ENCODE measurements at regions not wholly inside any gene's neighbourhood (a gene's known extent, or its start where the extent isn't known, plus 50 kb on each side); places are given as distances from the start of the nearest gene placed in this dataset.
"Not testable (repeated sequence)": the region's sequence is repeated elsewhere in the genome, so short reads cannot be mapped to it uniquely, and the experiment has no call there.

DNA sequence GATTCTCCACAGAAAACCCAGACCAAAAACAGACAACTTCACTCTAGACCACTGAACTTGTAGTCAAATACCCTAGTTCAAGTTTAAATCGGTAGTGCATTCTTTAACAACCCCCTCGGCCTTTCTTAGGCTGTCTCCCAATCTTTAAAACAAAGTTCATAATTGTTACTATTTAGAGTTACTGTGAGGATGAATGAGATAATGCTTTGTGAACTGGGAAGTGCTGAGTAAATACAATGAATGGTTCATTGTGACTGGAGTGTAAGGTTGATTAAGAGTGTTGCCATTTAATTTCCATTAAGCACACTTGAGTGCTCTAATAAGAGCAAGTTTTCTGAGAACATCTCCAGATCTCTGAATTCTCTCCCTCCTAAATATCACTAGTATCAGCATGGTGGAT is 228.8 kb upstream of the PIK3R1 start:
- CTCF ChIA-PET = no interaction called here
- TF ChIP-seq, protein P1, sequence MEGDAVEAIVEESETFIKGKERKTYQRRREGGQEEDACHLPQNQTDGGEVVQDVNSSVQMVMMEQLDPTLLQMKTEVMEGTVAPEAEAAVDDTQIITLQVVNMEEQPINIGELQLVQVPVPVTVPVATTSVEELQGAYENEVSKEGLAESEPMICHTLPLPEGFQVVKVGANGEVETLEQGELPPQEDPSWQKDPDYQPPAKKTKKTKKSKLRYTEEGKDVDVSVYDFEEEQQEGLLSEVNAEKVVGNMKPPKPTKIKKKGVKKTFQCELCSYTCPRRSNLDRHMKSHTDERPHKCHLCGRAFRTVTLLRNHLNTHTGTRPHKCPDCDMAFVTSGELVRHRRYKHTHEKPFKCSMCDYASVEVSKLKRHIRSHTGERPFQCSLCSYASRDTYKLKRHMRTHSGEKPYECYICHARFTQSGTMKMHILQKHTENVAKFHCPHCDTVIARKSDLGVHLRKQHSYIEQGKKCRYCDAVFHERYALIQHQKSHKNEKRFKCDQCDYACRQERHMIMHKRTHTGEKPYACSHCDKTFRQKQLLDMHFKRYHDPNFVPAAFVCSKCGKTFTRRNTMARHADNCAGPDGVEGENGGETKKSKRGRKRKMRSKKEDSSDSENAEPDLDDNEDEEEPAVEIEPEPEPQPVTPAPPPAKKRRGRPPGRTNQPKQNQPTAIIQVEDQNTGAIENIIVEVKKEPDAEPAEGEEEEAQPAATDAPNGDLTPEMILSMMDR (IDR thresholded peaks at IDR 0.05; ENCODE audit: control extremely low read depth, extremely low read depth, low read depth, missing control alignments) = no peak
- no peak for DNase-seq (ENCODE audit: extremely low spot score)
- POLR2A ChIA-PET = no interaction called here

GRCh38 chr5:67985686-67986387 is 229.7 kb upstream of the PIK3R1 start:
- DNase-seq (ENCODE audit: extremely low spot score) = no peak
- CTCF ChIA-PET = no interaction called here
- POLR2A ChIA-PET = no interaction called here
- TF ChIP-seq, protein P1 (IDR thresholded peaks at IDR 0.05; ENCODE audit: control extremely low read depth, extremely low read depth, low read depth, missing control alignments) = no peak

DNA sequence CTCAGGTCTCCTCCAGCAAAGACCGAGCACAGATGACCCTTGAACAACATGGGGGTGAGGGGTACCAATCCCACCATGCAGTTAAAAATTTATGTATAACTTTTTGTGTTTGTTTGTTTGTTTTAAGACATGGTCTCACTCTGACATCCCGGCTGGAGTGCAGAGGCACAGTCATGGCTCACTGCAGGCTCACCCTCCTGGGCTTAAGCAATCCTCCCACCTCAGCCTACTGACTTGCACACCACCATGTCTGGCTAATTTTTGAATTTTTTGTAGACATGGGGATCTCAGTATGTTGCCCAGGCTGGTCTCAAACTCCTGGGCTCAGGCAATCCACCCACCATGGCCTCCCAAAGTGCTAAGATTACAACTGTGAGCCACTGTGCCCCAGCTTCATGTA is 231.0 kb upstream of the PIK3R1 start:
- no peak for DNase-seq (ENCODE audit: extremely low spot score)
- TF ChIP-seq, protein P1 (IDR thresholded peaks at IDR 0.05; ENCODE audit: control extremely low read depth, extremely low read depth, low read depth, missing control alignments) = no peak
- ChIA-PET POLR2A (no interaction called here), CTCF (no interaction called here)

DNA sequence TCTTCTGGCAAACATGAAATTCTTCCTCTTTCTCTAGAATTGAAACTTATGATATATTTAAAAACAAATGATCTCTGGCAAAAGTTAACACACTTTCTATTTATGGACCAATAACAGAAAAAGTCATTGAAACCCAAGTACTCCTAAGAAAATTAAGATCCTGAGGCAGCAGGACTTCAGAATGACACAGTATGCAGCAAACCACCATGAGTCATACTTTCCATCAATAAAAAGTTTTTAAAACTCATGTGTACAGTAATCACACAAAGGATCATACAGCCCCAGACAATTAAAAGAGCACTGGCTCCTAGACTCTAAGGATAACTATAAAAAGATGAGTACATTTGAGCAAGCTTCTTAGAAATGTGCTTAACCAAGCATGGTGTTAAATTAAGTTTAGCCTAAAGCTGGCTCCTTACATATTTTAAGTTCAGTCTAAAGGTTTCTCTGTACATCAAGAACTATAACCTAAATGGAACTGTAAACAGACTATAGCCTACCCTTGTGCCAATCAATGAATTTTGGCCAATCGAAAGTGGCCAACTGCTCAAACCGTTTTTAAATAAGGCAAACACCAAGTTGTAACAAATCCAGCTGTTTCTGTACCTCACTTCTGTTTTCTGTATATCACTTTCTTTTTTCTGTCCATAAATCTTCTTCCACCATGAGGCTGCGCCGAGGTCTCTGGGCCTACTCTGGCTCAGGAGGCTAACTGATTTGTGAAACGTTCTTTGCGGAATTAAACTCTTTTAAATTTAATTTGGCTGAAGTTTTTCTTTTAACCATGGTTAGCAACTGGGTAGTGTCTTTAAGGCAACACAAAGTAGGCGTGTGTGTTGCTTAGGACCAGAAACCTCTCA is 232.1 kb upstream of the PIK3R1 start:
- POLR2A ChIA-PET = no interaction called here
- no peak for DNase-seq (ENCODE audit: extremely low spot score)
- CTCF ChIA-PET = no interaction called here
- TF ChIP-seq, protein P1 (IDR thresholded peaks at IDR 0.05; ENCODE audit: control extremely low read depth, extremely low read depth, low read depth, missing control alignments) = no peak

DNA sequence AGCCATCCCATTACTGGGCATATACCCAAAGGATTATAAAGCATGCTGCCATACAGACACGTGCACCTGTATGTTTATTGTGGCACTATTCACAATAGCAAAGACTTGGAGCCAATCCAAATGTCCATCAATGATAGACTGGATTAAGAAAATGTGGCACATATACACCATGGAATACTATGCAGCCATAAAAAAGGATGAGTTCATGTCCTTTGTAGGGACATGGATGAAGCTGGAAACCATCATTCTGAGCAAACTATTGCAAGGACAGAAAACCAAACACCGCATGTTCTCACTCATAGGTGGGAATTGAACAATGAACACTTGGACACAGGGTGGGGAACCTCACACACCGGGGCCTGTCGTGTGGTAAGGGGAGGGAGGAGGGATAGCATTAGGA is 233.4 kb upstream of the PIK3R1 start:
- CTCF ChIA-PET; POLR2A ChIA-PET; DNase-seq (ENCODE audit: extremely low spot score): not testable (repeated sequence)

- CTCF ChIA-PET = interaction anchor here (1.2 kb wide), 1 partner anchor 23 kb away, joined by 3 read pairs; no protein-coding TSS in a partner anchor
- TF ChIP-seq, protein P1 (IDR thresholded peaks at IDR 0.05; ENCODE audit: control extremely low read depth, extremely low read depth, low read depth, missing control alignments) = no peak
- POLR2A ChIA-PET = no interaction called here
- no peak for DNase-seq (ENCODE audit: extremely low spot score)
Observed at GRCh38 chr5:67978171-67978570, 237.4 kb upstream of the PIK3R1 start.

All from GM10248 (cell line).